ENCODE measurements at regions not wholly inside any gene's neighbourhood (a gene's known extent, or its start where the extent isn't known, plus 50 kb on each side); places are given as distances from the start of the nearest gene placed in this dataset.

DNA sequence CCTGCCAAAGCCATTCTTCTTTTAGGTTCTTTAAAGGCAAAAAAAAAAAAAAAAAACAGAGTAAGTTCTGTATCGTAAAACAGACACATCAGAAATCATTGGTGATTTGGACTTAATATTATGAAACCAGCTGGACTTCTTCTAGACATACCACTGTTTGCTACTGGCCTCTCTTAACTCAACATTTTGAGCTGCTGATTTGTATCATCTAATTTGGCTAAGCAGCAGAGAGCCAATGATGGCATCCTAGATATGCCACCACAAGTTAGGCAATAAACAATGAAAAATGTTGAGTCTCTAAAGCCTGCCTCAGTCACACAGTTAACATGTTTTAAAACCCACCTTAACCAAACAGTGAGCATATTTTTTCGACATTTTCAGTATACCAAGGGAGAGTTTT is 1034.3 kb upstream of the NXPH2 start:
- DNase-seq = no peak

DNA sequence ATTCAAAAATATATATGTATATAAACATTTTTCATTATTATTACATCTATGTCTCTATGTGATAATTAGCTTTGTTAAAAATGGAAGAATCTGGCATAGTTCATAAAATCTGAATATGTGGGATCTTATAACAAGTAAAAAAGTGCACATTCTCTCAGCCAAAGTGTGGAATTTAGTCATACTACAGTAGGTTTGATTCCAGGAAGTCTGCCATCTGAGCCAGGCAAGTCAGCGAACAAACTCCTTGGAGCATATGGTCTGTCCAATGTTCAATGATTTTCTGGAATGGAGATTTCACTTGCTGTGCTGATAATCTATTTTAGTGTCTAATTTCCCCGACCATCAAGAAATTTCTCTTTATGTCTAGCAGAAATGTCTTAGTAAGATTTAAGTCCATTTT is 1033.2 kb upstream of the NXPH2 start:
- DNase-seq = no peak

GRCh38 chr2:139805441-139805840 is 1025.3 kb upstream of the NXPH2 start:
- DNase-seq = no peak

- DNase-seq = no peak
Observed at GRCh38 chr2:139798391-139798790, 1018.2 kb upstream of the NXPH2 start.

DNA sequence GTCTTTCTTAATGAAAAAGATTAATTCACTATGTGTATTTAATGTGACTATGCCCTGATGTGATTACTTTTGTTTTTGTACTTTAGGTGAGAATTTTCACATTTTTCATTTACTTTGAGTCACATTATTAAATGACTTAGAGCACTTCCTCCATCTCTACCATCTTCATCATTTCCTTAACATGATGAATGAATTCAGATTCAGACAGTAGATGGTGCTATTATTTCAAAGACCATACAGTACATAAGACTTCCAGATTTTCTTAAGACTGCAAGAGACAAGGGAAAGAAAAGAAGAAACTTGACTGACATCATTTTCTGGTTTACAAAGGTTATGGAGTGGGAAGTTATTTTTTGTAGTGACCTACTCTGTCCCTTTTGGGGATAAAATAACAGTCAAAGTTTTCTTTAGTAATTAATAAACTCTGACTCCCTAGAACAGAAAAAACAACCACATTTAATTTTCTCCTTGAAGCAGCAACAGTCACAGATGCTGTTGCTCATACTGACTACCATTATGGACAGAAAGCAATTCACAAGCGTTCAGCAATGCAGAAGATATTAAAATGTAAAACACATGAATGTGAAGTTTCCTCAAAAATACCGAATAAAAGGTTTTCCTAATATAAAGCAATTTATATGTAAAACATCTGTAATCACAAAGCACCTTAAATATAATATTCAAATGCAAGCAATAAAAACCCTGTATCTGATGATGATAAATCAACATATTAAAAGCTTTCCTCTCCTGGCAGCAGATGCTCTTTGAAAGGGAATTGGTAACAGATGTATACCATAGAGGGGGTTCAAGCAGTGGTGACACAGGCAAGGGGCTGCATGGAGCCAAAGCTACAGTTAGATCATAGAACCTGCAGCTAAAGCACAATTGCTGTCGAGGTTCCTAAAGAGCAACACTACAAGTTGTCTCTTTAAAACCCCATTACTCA is 1010.9 kb upstream of the NXPH2 start:
- no peak for DNase-seq

- no peak for DNase-seq
Observed at GRCh38 chr2:139790136-139790535, 1009.9 kb upstream of the NXPH2 start.

GRCh38 chr2:139778732-139779131 is 998.5 kb upstream of the NXPH2 start:
- no peak for DNase-seq

DNA sequence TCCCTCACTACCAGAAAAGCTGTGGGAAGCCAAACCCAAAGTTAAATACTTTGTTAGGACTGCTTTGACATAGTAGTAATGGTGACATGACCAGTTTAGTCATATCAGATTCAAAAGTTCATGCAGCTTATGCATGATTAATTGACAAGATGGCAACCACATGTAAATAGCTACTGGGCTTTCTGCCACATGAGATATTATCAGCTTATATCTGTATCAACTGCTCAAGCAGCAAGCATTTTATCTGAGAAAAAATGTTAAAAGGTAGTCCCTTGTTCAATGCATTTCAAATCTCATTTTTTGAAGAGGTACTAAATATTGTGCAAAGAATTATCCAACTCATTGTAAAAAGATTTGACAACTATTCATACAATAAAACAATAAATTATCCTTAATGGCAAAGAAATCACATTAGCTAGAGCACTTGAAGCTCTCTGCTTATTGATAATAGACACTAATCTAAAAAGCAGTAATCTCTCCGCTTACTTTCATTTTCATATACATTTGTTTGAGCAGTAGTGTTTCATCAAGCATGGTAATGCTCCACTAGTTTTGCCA is 993.6 kb upstream of the NXPH2 start:
- no peak for DNase-seq

DNA sequence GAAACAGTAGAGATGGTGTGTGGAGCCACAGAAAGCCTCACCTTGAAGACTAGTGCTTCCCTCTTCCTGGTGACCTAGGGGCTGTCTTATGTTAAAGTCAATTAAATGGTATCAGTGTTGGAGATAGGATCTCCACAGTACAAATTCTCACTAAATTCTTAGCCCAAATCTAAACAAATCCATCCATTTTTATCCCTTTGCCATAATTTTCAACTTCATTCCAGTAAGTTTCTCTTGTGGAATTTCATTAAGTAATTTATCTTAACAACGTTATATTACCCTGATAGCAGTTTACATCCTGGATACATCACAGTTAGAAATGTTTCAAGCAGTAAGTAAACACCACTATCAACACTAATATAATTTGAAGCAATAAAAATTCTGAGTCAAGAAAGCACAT is 989.4 kb upstream of the NXPH2 start:
- no peak for DNase-seq

GRCh38 chr2:139763705-139764104 is 983.5 kb upstream of the NXPH2 start:
- DNase-seq = no peak

DNA sequence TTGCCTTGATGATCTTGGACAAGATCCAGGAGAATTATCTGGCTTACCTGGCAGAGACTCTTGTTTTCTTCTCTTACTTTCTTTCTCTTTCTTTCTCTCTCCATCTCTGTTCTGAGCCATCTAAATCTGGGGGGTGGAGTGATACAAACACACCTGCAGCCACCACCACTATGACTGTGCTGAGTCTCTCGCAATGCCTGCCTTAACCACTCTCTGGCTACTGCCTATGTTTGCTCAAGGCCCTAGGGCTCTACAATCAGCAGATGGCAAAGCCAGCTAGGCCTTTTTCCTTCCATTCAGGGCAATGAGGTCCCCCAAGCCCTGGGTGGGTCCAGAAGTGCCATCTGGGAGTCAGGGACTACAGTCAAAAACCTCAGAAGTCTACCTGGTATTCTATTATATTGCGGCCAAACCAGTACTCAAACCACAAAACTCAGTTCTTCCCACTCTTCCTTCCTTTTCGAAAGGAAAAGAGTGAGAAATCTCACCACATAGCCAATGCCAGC is 978.9 kb upstream of the NXPH2 start:
- DNase-seq = no peak

GRCh38 chr2:139746901-139747300 is 966.7 kb upstream of the NXPH2 start:
- DNase-seq = no peak

DNA sequence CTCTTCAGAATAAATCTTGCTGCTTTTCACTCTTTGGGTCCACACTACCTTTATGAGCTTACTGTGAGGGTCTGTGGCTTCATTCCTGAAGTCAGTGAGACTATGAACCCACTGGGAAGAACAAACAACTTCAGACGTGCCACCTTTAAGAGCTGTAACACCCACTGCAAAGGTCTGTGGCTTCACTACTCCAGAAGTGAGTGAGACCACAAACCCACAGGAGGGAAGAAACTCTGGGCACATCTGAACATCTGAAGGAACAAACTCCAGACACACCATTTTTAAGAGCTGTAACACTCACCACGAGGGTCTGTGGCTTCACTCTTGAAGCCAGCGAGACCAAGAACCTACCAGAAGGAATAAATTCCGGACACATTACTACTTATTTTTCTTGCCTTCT is 964.1 kb upstream of the NXPH2 start:
- DNase-seq = no peak

DNA sequence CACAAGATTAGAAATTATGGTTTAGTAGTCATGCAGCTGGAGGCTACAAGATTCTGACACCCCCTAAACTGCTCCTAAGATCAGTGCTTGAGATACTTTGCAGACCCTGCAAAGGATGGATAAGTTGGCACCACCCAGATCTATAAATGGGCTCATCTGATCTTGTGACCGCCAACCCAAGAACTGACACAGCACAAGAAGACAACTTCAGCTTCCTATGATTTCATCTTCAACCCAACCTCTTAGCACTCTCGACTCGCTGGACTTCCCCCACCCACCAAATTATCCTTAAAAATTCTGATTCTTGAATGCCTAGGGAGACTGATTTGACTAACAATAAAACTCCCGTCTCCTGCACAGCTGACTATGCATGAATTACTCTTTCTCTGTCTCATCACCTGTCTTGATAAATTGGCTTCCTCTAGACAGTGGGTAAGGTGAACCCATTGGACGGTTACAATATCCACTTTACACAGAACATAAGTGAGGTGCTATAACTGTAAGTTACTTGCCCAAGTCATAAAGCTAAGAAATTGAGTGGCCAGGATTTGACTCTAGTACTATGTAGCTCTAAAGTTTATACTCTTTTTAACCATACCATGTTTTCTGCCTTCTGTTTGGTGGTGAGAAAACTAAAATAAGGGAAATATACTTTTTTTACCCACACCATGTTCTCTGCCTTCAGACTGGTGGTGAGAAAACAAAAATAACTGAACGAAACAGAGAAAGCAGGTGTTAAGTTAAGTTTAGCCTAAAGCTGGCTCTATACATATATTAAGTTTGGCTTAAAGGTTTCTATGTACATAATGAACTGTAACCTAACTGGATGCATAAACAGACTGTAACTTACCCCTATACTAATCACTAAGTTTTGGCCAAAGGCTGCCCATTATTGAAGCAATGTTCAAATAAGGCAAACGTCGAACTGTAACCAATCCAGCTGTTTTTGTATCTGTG is 962.3 kb upstream of the NXPH2 start:
- no peak for DNase-seq

DNA sequence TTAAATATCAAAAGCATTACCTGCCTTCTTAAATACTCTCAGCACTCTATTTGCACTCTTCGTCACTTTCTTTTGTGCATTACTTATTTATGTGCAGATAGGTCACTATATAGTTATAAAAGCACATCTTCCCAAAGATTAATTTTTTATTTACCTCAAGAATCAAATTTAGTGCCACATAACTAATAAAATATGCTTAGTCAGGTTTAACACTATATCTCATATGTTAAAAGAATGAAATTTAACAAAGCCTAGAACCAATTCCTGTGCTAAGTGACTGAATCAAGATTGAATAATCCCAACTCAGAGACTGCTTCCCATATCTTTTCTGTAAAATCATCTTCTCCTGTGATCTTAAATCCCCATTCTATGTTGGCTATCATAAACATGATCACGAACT is 957.5 kb upstream of the NXPH2 start:
- DNase-seq = no peak

DNA sequence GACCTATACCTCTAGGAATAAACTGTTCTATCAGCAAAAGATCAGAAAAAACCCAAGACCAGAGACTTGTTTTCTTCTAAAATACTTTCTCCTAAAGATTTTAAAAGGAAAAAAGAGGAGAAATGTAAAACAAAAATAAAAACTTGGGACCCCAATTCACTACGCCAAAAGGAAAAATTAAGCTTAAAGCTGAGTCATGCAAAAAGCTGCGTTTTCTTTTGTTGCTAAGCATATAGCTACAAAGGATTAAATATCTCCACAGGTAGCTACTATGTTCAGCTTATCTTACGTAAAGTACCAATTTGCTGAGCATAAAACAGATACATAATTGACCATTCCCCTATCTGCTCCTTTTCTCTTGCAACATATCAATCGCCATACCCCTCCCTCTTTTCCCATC is 950.0 kb upstream of the NXPH2 start:
- DNase-seq = no peak

- no peak for DNase-seq
Observed at GRCh38 chr2:139721411-139721995, 941.3 kb upstream of the NXPH2 start.

GRCh38 chr2:139720056-139720455 is 939.9 kb upstream of the NXPH2 start:
- no peak for DNase-seq

- no peak for DNase-seq
Observed at GRCh38 chr2:139704606-139705005, 924.4 kb upstream of the NXPH2 start.

DNA sequence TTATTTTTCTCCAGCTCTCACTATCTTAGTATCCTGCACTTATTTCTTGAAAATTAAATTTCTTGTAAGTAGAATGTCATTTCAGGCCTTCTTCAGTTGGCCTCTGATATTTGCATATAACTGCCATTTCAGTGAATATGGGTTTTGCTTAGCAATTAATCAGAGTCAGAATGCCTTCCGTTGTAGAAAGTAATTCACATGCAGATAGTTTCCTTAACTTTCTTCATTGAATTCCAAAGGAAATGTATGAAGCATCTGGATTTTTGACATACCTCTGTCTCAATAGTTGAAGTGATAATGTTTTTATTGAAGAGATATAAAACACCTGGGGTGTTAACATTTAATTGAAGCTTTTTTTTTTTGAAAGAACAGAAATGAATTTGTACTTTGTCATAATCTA is 914.1 kb upstream of the NXPH2 start:
- no peak for DNase-seq

GRCh38 chr2:139686205-139686604 is 906.0 kb upstream of the NXPH2 start:
- DNase-seq = no peak

DNA sequence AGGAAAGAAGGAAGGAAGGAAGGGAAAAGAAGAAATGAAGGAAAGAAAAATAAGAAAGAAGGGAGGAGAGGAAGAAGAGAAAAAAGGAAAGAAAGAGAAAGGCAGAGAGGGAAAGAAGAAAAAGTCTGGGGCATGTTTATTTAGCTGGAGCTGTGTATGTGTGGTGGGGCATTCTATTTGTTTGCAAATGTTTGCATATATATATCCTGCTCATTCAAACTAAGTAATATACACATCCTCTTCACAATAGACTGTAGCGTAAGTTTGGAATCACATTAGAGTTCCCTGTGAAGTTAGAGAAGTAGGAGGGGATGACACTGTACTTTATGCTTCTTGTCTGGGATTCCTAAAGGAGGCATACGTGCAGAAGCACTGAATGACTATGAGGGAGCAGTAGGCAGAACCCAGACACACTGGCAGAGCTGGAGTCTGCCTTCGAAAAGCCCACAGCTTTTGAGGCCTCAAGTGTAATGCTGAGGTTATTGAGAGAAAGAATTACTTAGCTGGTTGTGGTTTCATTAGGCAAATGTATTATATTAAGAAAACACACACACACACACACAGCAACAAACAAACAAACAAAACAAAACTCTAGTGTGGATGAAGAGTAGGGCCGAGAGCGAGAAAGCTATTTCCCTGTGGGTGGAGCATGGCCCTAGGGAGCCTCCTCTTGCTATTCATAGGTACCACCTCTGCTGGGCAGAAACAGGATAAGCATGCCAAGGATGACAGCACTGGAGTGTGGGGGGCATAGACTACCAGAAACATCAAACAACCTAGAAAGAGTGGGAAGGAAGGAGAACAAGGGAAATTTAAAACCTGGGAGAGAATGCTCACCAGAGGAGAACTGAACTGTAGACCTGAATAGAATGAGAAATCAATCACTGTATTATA is 905.1 kb upstream of the NXPH2 start:
- no peak for DNase-seq

All from amniotic stem cell (primary cell).